Activated CD8-positive, alpha-beta memory T cell treated with anti-CD3 and anti-CD28 coated beads, Interleukin-2, amount 10 ng/mL, durations not matched to agents 7 days and 5 days (primary cell): ENCODE measurements at regions not wholly inside any gene's neighbourhood (a gene's known extent, or its start where the extent isn't known, plus 50 kb on each side); places are given as distances from the start of the nearest gene placed in this dataset.
"Not testable (repeated sequence)": the region's sequence is repeated elsewhere in the genome, so short reads cannot be mapped to it uniquely, and the experiment has no call there.

Experiments used
- ATAC-seq: fragments of 150-1000 bp; cut with Tn5 transposase; one replicate; pipeline ENCODE4 v1.10.0; 2021; ENCODE audit warnings: moderate library complexity
- CTCF ChIA-PET: fragments of 350-600 bp; sonication (Branson Sonifier 250); formaldehyde crosslinking; loops from one replicate; lab custom pipeline; 2021; ENCODE audit warnings: antibody characterized with exemption; lab: Charles Lee
- DNase-seq: peaks from one replicate; pipeline ENCODE4 v3.0.0-alpha.2; 2020
- H3K27ac Mint-ChIP-seq: one replicate; pipeline ENCODE4 v1.8.0; 2021; ENCODE audit warnings: mild to moderate bottlenecking, mixed read lengths
- H3K27me3 Mint-ChIP-seq: one replicate; pipeline ENCODE4 v1.8.0; 2021; ENCODE audit warnings: mixed read lengths
- H3K36me3 Mint-ChIP-seq: one replicate; pipeline ENCODE4 v1.8.0; 2021; ENCODE audit warnings: mild to moderate bottlenecking, mixed read lengths
- H3K4me1 Mint-ChIP-seq: one replicate; pipeline ENCODE4 v1.8.0; 2021; ENCODE audit warnings: mixed read lengths
- H3K4me3 Mint-ChIP-seq: one replicate; pipeline ENCODE4 v1.8.0; 2021; ENCODE audit warnings: mild to moderate bottlenecking, moderate library complexity, mixed read lengths
- H3K9me3 Mint-ChIP-seq: one replicate; pipeline ENCODE4 v1.8.0; 2022; ENCODE audit warnings: low read depth, mixed read lengths

DNA sequence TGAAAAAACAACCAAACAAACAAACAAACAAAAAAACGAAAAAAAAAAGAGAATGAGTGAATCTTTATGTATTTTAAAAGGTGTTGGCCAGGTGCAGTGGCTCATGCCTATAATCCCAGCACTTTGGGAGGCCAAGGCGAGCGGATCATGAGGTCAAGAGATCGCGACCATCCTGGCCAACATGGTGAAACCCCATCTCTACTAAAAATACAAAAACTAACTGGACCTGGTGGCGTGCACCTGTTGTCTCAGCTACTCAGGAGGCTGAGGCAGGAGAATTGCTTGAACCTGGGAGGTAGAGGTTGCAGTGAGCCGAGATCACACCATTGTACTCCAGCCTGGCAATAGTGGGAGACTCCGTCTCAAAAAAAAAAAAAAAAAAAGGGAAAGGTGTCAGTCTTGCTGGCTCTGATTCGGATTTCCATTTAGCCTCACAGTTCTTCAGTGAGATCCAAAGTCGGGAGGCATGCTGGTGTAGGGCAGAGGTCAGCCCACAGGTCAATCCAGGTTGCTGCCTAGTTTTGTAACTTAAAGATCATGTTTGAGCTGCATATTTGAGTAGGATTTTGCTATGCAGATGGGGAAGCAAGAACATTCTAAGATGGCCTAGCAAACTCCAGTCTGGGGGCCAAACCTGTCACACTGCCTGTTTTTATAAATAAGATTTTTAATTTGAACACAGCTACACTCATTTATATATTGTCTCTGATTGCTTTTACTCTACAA lies 179.6 kb upstream of the ZNF217 start:
- not testable (repeated sequence) for H3K9me3 Mint-ChIP-seq, ATAC-seq, H3K27me3 Mint-ChIP-seq, H3K4me1 Mint-ChIP-seq, H3K27ac Mint-ChIP-seq, H3K36me3 Mint-ChIP-seq, H3K4me3 Mint-ChIP-seq, DNase-seq
- CTCF ChIA-PET, result interaction anchor here (0.7 to 1.5 kb wide), 3 partner anchors 17 to 151 kb away, joined by 3 to 5 read pairs (median 4); no protein-coding TSS in a partner anchor

DNA sequence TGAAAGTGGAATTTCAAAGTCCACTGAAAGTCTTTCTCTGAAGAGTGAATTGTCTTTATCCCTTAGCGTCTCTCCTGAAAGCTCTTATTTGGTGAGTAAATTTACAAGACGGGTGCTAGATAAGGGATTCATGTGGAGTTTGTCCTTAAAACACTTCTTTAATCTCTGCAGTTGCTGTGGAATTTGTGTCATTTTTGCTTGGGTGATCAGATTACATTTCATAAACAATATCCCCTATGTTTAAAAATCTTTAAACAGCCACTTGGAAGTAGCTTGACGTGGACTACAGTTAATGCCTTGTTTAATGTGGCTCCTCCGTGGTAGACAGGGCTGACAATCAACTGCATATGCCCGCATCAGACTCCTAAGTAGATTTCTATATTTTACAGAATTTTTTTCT lies 175.4 kb upstream of the ZNF217 start:
- H3K27me3 Mint-ChIP-seq, result no peaks in the 10 kb centered on the region
- H3K4me3 Mint-ChIP-seq, result no peak overlapping the region
- no peak for ATAC-seq
- DNase-seq, result no peak
- CTCF ChIA-PET, result interaction anchor here (1.1 to 2.0 kb wide), 2 partner anchors 14 to 55 kb away, joined by 3 to 10 read pairs; no protein-coding TSS in a partner anchor
- no peaks in the 10 kb centered on the region for H3K36me3 Mint-ChIP-seq
- peaks cover 4% of the 10 kb centered on the region for H3K4me1 Mint-ChIP-seq
- no peaks in the 10 kb centered on the region for H3K9me3 Mint-ChIP-seq
- no peak overlapping the region for H3K27ac Mint-ChIP-seq

GRCh38 chr20:53768329-53768728 lies 174.7 kb upstream of the ZNF217 start:
- CTCF ChIA-PET, result interaction anchor here (1.1 to 2.0 kb wide), 2 partner anchors 13 to 56 kb away, joined by 3 to 10 read pairs; no protein-coding TSS in a partner anchor

DNA sequence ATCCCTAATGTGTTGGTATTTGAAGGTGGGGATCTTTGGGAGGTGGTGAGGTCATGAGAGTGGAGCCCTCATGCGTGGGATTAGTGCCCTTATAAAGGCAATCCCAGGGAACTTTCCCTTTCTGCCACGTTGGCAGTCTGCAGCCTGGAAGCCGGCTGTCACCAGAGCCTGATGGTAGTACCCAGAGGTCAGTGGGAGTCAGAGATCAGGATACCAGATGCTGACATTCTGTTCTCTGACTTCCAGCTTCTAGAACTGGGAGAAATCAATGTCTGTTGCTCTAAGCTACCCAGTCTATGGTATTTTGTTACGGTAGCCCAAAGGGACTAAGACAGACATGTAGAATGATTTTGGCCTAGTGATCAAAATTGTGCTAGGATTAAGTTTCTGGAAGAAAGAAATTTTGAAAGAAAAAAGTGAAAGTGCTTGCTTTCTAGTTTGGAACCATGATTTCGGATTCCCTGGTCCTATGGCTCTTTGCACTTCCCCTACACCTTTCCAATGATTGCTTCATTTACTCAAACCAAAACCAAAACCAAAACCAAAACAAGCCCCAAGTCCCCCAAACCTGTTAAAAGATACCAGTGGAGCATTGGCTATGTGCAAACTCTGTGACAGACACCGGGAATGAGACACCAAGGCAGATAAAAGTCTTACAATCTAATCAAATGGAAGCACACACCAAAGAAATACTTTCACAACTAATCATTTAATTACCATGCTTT lies 173.7 kb upstream of the ZNF217 start:
- no peak overlapping the region for H3K27ac Mint-ChIP-seq
- no peak overlapping the region for H3K4me3 Mint-ChIP-seq
- ATAC-seq (peak; percentile 67), DNase-seq (no peak)
- CTCF ChIA-PET, result interaction anchor here (2.0 kb wide), 1 partner anchor 12 kb away, joined by 10 read pairs; no protein-coding TSS in a partner anchor
- no peaks in the 10 kb centered on the region for H3K36me3 Mint-ChIP-seq
- no peaks in the 10 kb centered on the region for H3K9me3 Mint-ChIP-seq
- peaks cover 4% of the 10 kb centered on the region for H3K4me1 Mint-ChIP-seq
- no peaks in the 10 kb centered on the region for H3K27me3 Mint-ChIP-seq

More at GRCh38 chr20:53768329-53768728, 174.7 kb upstream of the ZNF217 start:
- no peak for DNase-seq
- Mint-ChIP-seq H3K4me3 (no peak overlapping the region), H3K27ac (no peak overlapping the region), H3K9me3 (no peaks in the 10 kb centered on the region), H3K27me3 (no peaks in the 10 kb centered on the region), H3K4me1 (peaks cover 4% of the 10 kb centered on the region), H3K36me3 (no peaks in the 10 kb centered on the region)
- ATAC-seq, result no peak

GRCh38 chr20:53764415-53764800 lies 170.8 kb upstream of the ZNF217 start:
- Mint-ChIP-seq H3K27ac (no peak overlapping the region), H3K4me1 (peaks cover 4% of the 10 kb centered on the region), H3K4me3 (no peak overlapping the region), H3K9me3 (no peaks in the 10 kb centered on the region), H3K36me3 (no peaks in the 10 kb centered on the region), H3K27me3 (no peaks in the 10 kb centered on the region)
- CTCF ChIA-PET, result interaction anchor here (0.9 to 1.9 kb wide), 2 partner anchors 23 to 151 kb away, joined by 4 to 6 read pairs; no protein-coding TSS in a partner anchor
- DNase-seq (no peak), ATAC-seq (no peak)

DNA sequence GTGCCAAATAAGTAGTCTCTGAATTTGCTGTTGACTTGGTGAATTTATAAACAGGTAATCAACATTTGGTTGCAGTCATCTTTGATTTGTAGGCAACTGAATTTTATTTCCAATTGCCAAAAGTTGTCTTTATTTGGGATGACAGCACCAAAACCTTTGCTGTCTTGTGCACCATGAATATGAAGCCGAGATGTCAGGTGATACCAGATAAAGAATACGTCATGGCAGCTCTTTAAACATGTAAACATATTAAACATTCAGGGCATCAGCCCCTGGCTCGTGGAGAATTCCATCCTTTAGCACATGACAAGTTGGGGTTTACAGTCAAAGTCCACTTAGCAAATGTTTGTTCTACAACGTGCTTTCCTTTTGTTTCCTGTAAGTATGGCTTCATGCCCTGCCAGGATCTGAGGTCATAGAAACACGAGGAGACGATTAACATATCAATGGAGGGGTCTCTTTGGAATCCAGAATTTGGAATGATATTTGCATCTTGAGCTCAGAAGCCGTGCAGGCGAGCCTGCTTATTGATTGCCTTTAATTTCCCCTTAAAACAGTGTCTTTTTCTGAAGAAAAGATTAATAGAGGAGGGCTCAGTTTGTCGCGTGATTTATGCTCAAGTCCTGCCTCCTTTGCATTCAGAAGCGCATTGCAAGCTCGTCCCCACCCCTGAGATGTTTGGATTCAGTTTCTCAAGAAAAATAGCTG lies 170.2 kb upstream of the ZNF217 start:
- CTCF ChIA-PET, result interaction anchor here (0.9 to 1.9 kb wide), 2 partner anchors 22 to 152 kb away, joined by 4 to 6 read pairs; no protein-coding TSS in a partner anchor
- H3K27me3 Mint-ChIP-seq, result no peaks in the 10 kb centered on the region
- H3K4me3 Mint-ChIP-seq, result no peak overlapping the region
- peaks cover 4% of the 10 kb centered on the region for H3K4me1 Mint-ChIP-seq
- DNase-seq (no peak), ATAC-seq (no peak)
- no peaks in the 10 kb centered on the region for H3K36me3 Mint-ChIP-seq
- H3K9me3 Mint-ChIP-seq, result no peaks in the 10 kb centered on the region
- H3K27ac Mint-ChIP-seq, result no peak overlapping the region

GRCh38 chr20:53762423-53762798 lies 168.8 kb upstream of the ZNF217 start:
- ATAC-seq, H3K4me1 Mint-ChIP-seq, H3K27ac Mint-ChIP-seq, H3K4me3 Mint-ChIP-seq, CTCF ChIA-PET, H3K27me3 Mint-ChIP-seq, DNase-seq, H3K9me3 Mint-ChIP-seq, H3K36me3 Mint-ChIP-seq: not testable (repeated sequence)

GRCh38 chr20:53760025-53760441 lies 166.4 kb upstream of the ZNF217 start:
- Mint-ChIP-seq H3K4me1 (peaks cover 13% of the 10 kb centered on the region), H3K27ac (no peak overlapping the region), H3K36me3 (no peaks in the 10 kb centered on the region), H3K4me3 (no peak overlapping the region), H3K27me3 (no peaks in the 10 kb centered on the region), H3K9me3 (no peaks in the 10 kb centered on the region)
- CTCF ChIA-PET, result no interaction called here
- no peak for ATAC-seq
- no peak for DNase-seq

- CTCF ChIA-PET, result interaction anchor here (1.8 kb wide), 1 partner anchor 159 kb away, joined by 6 read pairs; no protein-coding TSS in a partner anchor
- Mint-ChIP-seq H3K4me1 (peaks cover 38% of the 10 kb centered on the region), H3K27ac (no peak overlapping the region), H3K9me3 (no peaks in the 10 kb centered on the region), H3K36me3 (no peaks in the 10 kb centered on the region), H3K27me3 (no peaks in the 10 kb centered on the region), H3K4me3 (no peak overlapping the region)
- DNase-seq, result no peak
- ATAC-seq, result no peak
Measured at GRCh38 chr20:53757472-53757913, 163.9 kb upstream of the ZNF217 start.

GRCh38 chr20:53755733-53756531 lies 162.3 kb upstream of the ZNF217 start:
- no peak for DNase-seq
- ATAC-seq, result no peak
- no peaks in the 10 kb centered on the region for H3K36me3 Mint-ChIP-seq
- CTCF ChIA-PET, result interaction anchor here (0.6 to 2.9 kb wide), 12 partner anchors 10 to 177 kb away, joined by 3 to 13 read pairs (median 6); no protein-coding TSS in a partner anchor
- peak overlapping the region; percentile 63 for H3K27ac Mint-ChIP-seq
- H3K27me3 Mint-ChIP-seq, result no peaks in the 10 kb centered on the region
- H3K4me3 Mint-ChIP-seq, result no peak overlapping the region
- peaks cover 52% of the 10 kb centered on the region for H3K4me1 Mint-ChIP-seq
- no peaks in the 10 kb centered on the region for H3K9me3 Mint-ChIP-seq

DNA sequence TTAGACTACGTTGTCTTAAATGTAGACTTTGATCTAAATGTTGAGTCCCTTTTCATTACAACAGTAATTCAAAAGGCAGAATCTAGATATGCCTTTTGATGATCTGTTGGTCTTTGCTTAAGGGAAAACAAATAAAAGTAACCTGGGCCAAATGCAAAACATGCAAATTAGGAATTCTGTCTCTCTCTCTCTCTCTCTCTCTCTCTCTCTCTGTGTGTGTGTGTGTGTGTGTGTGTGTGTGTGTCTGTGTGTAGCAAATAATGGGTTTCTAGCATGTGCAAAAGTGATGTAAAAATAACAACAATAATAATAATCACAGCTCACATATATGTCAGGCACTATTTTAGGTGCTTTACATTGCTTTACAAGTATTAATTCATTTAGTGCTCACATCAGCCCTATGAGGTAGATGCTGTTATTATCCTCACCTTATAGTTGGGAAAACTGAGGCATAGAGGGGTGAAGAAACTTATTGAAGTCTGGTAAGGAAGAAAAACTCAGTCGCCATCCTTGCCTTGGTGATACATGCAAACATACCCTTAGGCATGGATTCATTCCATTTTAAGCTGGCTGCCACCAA lies 160.3 kb upstream of the ZNF217 start:
- peaks cover 70% of the 10 kb centered on the region for H3K4me1 Mint-ChIP-seq
- ATAC-seq (no peak), DNase-seq (no peak)
- H3K9me3 Mint-ChIP-seq, result no peaks in the 10 kb centered on the region
- H3K36me3 Mint-ChIP-seq, result no peaks in the 10 kb centered on the region
- H3K4me3 Mint-ChIP-seq, result peak overlapping the region; percentile 28
- CTCF ChIA-PET, result interaction anchor here (0.7 to 2.9 kb wide), 17 partner anchors 12 to 176 kb away, joined by 3 to 13 read pairs (median 4); no protein-coding TSS in a partner anchor
- peak overlapping the region; percentile 95 for H3K27ac Mint-ChIP-seq
- no peaks in the 10 kb centered on the region for H3K27me3 Mint-ChIP-seq
